Neural progenitor cell (in vitro differentiated cells): ENCODE measurements at regions not wholly inside any gene's neighbourhood (a gene's known extent, or its start where the extent isn't known, plus 50 kb on each side); places are given as distances from the start of the nearest gene placed in this dataset.

Experiments
- DNase-seq: peaks from one replicate; pipeline ENCODE4 v3.0.0-alpha.2; 2016; ENCODE audit warnings: low spot score
- H2AFZ ChIP-seq: fragments of 200-600 bp; sonication (generic); replicated peaks from 2 replicates; pipeline ENCODE4 v1.6.1; 2016; ENCODE audit warnings: antibody characterized with exemption
- H3F3A ChIP-seq: fragments of 200-600 bp; sonication (generic); 2 replicates; pipeline ENCODE4 v1.6.1; 2016; ENCODE audit warnings: antibody characterized with exemption, low read depth
- H3K27ac ChIP-seq: fragments of 200-600 bp; sonication (generic); 2 replicates; pipeline ENCODE4 v1.5.1; 2016; ENCODE audit warnings: mild to moderate bottlenecking
- H3K27me3 ChIP-seq: fragments of 200-600 bp; sonication (generic); 2 replicates; pipeline ENCODE4 v1.6.1; 2016; ENCODE audit warnings: mild to moderate bottlenecking, moderate library complexity
- H3K36me3 ChIP-seq: fragments of 200-600 bp; sonication (generic); 2 replicates; pipeline ENCODE4 v1.5.1; 2016
- H3K4me1 ChIP-seq: fragments of 200-600 bp; sonication (generic); 2 replicates; pipeline ENCODE4 v1.6.1; 2016; ENCODE audit warnings: mixed run types
- H3K4me2 ChIP-seq: fragments of 200-600 bp; sonication (generic); 2 replicates; pipeline ENCODE4 v1.6.1; 2016
- H3K4me3 ChIP-seq: fragments of 200-600 bp; sonication (generic); 2 replicates; pipeline ENCODE4 v1.5.1; 2016
- H3K79me2 ChIP-seq: fragments of 200-600 bp; sonication (generic); 2 replicates; pipeline ENCODE4 v1.6.1; 2016; ENCODE audit warnings: low read depth
- H3K9ac ChIP-seq: fragments of 200-600 bp; sonication (generic); 2 replicates; pipeline ENCODE4 v1.6.1; 2016
- H3K9me3 ChIP-seq: fragments of 200-600 bp; sonication (generic); 2 replicates; pipeline ENCODE4 v1.5.1; 2016; ENCODE audit warnings: low read depth
- H4K20me1 ChIP-seq: fragments of 200-600 bp; sonication (generic); 2 replicates; pipeline ENCODE4 v1.6.1; 2016; ENCODE audit warnings: low read depth
- H3K27ac Mint-ChIP-seq: 3 replicates; pipeline ENCODE4 v1.8.0; 2021; ENCODE audit warnings: mixed read lengths
- H3K27me3 Mint-ChIP-seq: 2 replicates; pipeline ENCODE4 v1.8.0; 2022; ENCODE audit warnings: low read depth, mild to moderate bottlenecking, inconsistent platforms, moderate library complexity, mixed read lengths; ENCODE audit not compliant: insufficient read depth
- H3K36me3 Mint-ChIP-seq: 3 replicates; pipeline ENCODE4 v1.8.0; 2021; ENCODE audit warnings: mixed read lengths
- H3K4me1 Mint-ChIP-seq: 3 replicates; pipeline ENCODE4 v1.8.0; 2021; ENCODE audit warnings: mixed read lengths
- H3K4me3 Mint-ChIP-seq: 3 replicates; pipeline ENCODE4 v1.8.0; 2021; ENCODE audit warnings: mild to moderate bottlenecking, moderate library complexity, mixed read lengths
- H3K9me3 Mint-ChIP-seq: 3 replicates; pipeline ENCODE4 v1.8.0; 2020; ENCODE audit warnings: mixed read lengths
- EZH2 ChIP-seq: fragments of 200-600 bp; sonication (generic); IDR thresholded peaks from 2 replicates; pipeline ENCODE4 v1.6.1; 2017; ENCODE audit warnings: antibody characterized with exemption, mild to moderate bottlenecking, moderate library complexity
- EZH2phosphoT487 ChIP-seq: fragments of 200-600 bp; sonication (generic); IDR thresholded peaks from 2 replicates; pipeline ENCODE4 v1.6.1; 2017; ENCODE audit warnings: antibody characterized with exemption
- TF ChIP-seq, protein P1 (sequence below): fragments of 200-600 bp; sonication (generic); IDR thresholded peaks from 2 replicates; pipeline ENCODE4 v1.5.1; 2017; ENCODE audit warnings: antibody characterized with exemption, mild to moderate bottlenecking

DNA sequence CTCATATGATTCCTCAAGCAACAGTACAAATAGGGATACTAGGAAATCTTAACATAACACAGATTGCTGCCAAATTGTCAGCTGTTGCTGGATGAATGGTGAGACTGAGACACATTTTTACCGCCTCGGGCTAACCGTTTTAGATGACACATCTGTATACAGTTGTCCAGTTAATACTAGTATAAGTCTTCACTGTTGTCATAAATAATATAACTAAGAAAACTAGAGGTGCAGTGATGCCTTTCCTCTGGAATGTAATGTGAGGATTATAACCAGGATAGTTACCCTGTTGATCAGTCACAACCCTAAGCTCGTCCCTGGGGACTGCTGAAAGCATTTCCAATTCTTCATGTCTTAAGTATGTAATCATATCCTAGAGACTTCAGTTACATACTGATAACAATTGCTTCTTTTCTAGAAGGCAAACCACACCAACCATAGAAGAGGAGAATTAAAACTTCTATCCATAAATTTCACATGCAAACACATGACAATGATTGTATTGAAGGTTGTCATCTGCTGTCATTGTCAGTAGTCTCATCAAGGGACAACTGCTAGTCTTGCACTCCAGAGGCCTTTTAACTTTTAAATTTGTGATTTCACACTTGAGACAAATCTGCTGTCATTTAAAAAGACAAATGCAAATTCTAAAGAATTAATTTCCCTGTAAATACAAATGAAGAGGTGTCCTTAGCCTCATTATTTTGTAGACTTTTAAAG is 100.4 kb upstream of the SEMA3D start:
- no peak overlapping the region for H3K27ac ChIP-seq
- H3K4me2 ChIP-seq, result no peak overlapping the region
- no peak overlapping the region for H3K4me3 ChIP-seq
- Mint-ChIP-seq H3K4me3 (no peak overlapping the region), H3K27ac (no peak overlapping the region), H3K9me3 (peaks cover 3% of the 10 kb centered on the region), H3K4me1 (peaks cover 16% of the 10 kb centered on the region), H3K27me3 (peaks cover 2% of the 10 kb centered on the region), H3K36me3 (peaks cover 3% of the 10 kb centered on the region)
- no peak overlapping the region for H2AFZ ChIP-seq
- no peaks in the 10 kb centered on the region for H3K9me3 ChIP-seq
- H3K4me1 ChIP-seq, result peaks cover 5% of the 10 kb centered on the region
- H3F3A ChIP-seq, result no peaks in the 10 kb centered on the region
- no peaks in the 10 kb centered on the region for H3K27me3 ChIP-seq
- no peaks in the 10 kb centered on the region for H4K20me1 ChIP-seq
- no peak for DNase-seq
- H3K79me2 ChIP-seq, result no peaks in the 10 kb centered on the region
- TF ChIP-seq, protein P1, sequence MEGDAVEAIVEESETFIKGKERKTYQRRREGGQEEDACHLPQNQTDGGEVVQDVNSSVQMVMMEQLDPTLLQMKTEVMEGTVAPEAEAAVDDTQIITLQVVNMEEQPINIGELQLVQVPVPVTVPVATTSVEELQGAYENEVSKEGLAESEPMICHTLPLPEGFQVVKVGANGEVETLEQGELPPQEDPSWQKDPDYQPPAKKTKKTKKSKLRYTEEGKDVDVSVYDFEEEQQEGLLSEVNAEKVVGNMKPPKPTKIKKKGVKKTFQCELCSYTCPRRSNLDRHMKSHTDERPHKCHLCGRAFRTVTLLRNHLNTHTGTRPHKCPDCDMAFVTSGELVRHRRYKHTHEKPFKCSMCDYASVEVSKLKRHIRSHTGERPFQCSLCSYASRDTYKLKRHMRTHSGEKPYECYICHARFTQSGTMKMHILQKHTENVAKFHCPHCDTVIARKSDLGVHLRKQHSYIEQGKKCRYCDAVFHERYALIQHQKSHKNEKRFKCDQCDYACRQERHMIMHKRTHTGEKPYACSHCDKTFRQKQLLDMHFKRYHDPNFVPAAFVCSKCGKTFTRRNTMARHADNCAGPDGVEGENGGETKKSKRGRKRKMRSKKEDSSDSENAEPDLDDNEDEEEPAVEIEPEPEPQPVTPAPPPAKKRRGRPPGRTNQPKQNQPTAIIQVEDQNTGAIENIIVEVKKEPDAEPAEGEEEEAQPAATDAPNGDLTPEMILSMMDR, result no peak
- TF ChIP-seq EZH2phosphoT487 (no peak), EZH2 (no peak)
- H3K9ac ChIP-seq, result no peak overlapping the region
- no peaks in the 10 kb centered on the region for H3K36me3 ChIP-seq

DNA sequence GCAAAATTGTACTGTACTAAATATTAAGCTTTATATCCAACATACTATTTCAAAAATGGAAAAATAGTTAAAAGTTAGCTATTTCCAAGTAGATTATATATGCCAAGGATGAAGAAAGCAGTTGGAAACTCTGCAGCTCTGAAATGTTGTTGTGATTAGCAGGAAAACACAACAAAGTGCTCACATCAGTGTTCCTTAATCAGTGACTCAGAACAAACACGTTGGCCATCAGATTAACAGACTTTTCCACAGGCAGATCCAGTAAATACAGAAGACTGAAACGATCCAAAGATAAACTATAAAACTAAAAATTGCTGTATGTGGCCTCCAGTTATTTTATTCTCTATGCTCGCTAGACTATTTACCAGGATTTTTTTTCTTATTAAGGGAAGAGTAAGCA is 99.6 kb upstream of the SEMA3D start:
- Mint-ChIP-seq H3K36me3 (no peaks in the 10 kb centered on the region), H3K4me3 (no peak overlapping the region), H3K4me1 (peaks cover 16% of the 10 kb centered on the region), H3K27me3 (peaks cover 2% of the 10 kb centered on the region), H3K27ac (no peak overlapping the region), H3K9me3 (no peaks in the 10 kb centered on the region)
- Histone ChIP-seq H3K27me3 (no peaks in the 10 kb centered on the region), H3F3A (no peaks in the 10 kb centered on the region), H3K27ac (no peak overlapping the region), H3K4me1 (peaks cover 5% of the 10 kb centered on the region), H3K4me2 (no peak overlapping the region), H3K9ac (no peak overlapping the region), H3K4me3 (no peak overlapping the region), H3K79me2 (no peaks in the 10 kb centered on the region), H2AFZ (no peak overlapping the region), H3K36me3 (no peaks in the 10 kb centered on the region), H3K9me3 (no peaks in the 10 kb centered on the region), H4K20me1 (no peaks in the 10 kb centered on the region)
- peak; percentile 16 for DNase-seq
- no peak for TF ChIP-seq EZH2phosphoT487
- TF ChIP-seq, protein P1, result no peak
- no peak for TF ChIP-seq EZH2

DNA sequence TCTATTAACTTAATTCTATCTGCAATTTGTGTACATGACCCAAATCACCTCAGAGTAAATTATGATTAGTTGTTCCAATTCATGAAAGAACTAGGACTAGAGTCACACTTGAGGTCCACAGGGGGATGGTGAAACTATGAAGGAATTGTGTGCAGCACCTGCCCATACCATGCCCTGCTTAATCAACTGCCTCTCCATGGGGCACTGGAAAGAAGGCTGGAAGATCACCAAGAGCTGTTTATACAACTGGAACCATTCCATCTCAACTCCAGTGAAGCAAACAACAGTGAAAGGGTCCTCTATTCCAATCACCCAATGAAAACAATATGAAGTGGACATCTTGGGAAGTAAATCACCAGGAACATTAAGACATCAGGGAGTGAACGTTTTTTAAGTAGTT is 98.7 kb upstream of the SEMA3D start:
- Histone ChIP-seq H4K20me1 (no peaks in the 10 kb centered on the region), H2AFZ (no peak overlapping the region), H3K4me3 (no peak overlapping the region), H3K27ac (no peak overlapping the region), H3F3A (no peaks in the 10 kb centered on the region), H3K4me1 (peaks cover 5% of the 10 kb centered on the region), H3K36me3 (no peaks in the 10 kb centered on the region), H3K27me3 (no peaks in the 10 kb centered on the region), H3K9ac (no peak overlapping the region), H3K4me2 (no peak overlapping the region), H3K9me3 (no peaks in the 10 kb centered on the region), H3K79me2 (no peaks in the 10 kb centered on the region)
- TF ChIP-seq EZH2phosphoT487, result no peak
- TF ChIP-seq, protein P1, result no peak
- TF ChIP-seq EZH2, result no peak
- H3K4me1 Mint-ChIP-seq, result peaks cover 16% of the 10 kb centered on the region
- no peak overlapping the region for H3K4me3 Mint-ChIP-seq
- peaks cover 2% of the 10 kb centered on the region for H3K27me3 Mint-ChIP-seq
- no peak overlapping the region for H3K27ac Mint-ChIP-seq
- no peaks in the 10 kb centered on the region for H3K36me3 Mint-ChIP-seq
- no peaks in the 10 kb centered on the region for H3K9me3 Mint-ChIP-seq
- no peak for DNase-seq
